Ishikawa (cell line): ENCODE measurements at regions not wholly inside any gene's neighbourhood (a gene's known extent, or its start where the extent isn't known, plus 50 kb on each side); places are given as distances from the start of the nearest gene placed in this dataset.

Experiments used
- CEBPB ChIP-seq: IDR thresholded peaks from 2 replicates; pipeline ENCODE4 v1.6.1; 2012
- CREB1 ChIP-seq: IDR thresholded peaks from 2 replicates; pipeline ENCODE4 v1.6.1; 2012; ENCODE audit warnings: low read depth
- EGR1 ChIP-seq: IDR thresholded peaks from 2 replicates; pipeline ENCODE4 v1.6.1; 2012
- EP300 ChIP-seq: IDR thresholded peaks from 2 replicates; pipeline ENCODE4 v1.6.1; 2012; ENCODE audit warnings: borderline replicate concordance
- FOXM1 ChIP-seq: IDR thresholded peaks from 2 replicates; pipeline ENCODE4 v1.6.1; 2012; ENCODE audit warnings: low read depth, borderline replicate concordance
- MAX ChIP-seq: IDR thresholded peaks from 2 replicates; pipeline ENCODE4 v1.6.1; 2012
- NFIC ChIP-seq: IDR thresholded peaks from 2 replicates; pipeline ENCODE4 v1.6.1; 2012
- REST ChIP-seq: IDR thresholded peaks from 2 replicates; pipeline ENCODE4 v1.6.1; 2012; ENCODE audit warnings: low read depth, mild to moderate bottlenecking
- TAF1 ChIP-seq: IDR thresholded peaks from 2 replicates; pipeline ENCODE4 v1.6.1; 2012; ENCODE audit warnings: low read depth, mild to moderate bottlenecking
- TCF12 ChIP-seq: IDR thresholded peaks from 2 replicates; pipeline ENCODE4 v1.6.1; 2012; ENCODE audit warnings: low read depth
- TEAD4 ChIP-seq: IDR thresholded peaks from 2 replicates; pipeline ENCODE4 v1.6.1; 2012
- USF1 ChIP-seq: IDR thresholded peaks from 2 replicates; pipeline ENCODE4 v1.6.1; 2012
- YY1 ChIP-seq: IDR thresholded peaks from 2 replicates; pipeline ENCODE4 v1.6.1; 2012; ENCODE audit warnings: low read depth
- ZBTB7A ChIP-seq: IDR thresholded peaks from 2 replicates; pipeline ENCODE4 v1.6.1; 2012; ENCODE audit warnings: low read depth

- TF ChIP-seq CREB1 (no peak), REST (no peak), TAF1 (no peak), TCF12 (no peak), USF1 (no peak), ZBTB7A (no peak), YY1 (no peak), NFIC (no peak), CEBPB (no peak), MAX (no peak), EGR1 (no peak), FOXM1 (no peak), EP300 (no peak), TEAD4 (no peak)
Observed at GRCh38 chr9:24242576-24242975, 303.1 kb downstream of the IZUMO3 start.
